ENCODE measurements at regions not wholly inside any gene's neighbourhood (a gene's known extent, or its start where the extent isn't known, plus 50 kb on each side); places are given as distances from the start of the nearest gene placed in this dataset.
A peak's percentile ranks its signal among the peaks of the same experiment; 100 is the strongest.
"Not testable (repeated sequence)": the region's sequence is repeated elsewhere in the genome, so short reads cannot be mapped to it uniquely, and the experiment has no call there.

DNA sequence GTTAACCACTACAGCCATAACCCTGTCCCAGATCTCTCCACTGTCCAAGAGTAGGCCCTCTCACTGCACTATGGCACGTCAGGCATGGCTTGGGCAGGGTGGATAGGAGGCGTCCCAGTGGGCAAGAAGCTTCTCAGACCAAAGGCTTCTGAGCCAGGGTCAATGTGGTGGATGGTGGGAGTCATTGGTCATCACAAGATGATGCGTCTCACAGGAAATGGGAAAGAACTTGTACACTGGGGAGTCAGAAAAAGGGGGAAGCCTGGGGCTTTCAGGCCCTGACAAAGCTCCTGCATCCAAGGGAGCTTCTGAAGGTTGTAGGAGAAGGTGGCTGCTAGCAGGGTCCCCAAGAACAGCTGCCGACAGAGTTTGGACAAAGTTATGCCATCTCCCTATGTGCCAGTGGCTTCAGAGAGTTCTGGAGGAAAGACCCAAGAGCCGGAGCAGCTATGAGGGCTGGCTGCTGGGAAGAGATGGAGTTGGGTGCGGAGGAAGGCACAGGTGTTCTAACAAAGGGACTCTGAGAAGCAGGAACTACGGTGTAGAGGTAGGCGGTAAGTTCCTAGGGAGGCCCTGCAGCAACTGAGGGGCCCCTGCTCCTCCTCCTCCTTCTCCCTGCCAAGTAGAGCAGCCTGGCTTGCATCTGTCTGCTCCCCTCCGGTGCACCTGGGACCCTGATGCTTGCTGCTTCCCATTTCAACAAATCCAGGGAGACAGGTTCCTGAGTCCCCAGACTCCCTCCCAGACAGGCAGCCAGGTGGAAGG is 81.1 kb downstream of the ARL6IP4 start:
- DNase-seq = peak; percentile 47 to 76 (median 54)

DNA sequence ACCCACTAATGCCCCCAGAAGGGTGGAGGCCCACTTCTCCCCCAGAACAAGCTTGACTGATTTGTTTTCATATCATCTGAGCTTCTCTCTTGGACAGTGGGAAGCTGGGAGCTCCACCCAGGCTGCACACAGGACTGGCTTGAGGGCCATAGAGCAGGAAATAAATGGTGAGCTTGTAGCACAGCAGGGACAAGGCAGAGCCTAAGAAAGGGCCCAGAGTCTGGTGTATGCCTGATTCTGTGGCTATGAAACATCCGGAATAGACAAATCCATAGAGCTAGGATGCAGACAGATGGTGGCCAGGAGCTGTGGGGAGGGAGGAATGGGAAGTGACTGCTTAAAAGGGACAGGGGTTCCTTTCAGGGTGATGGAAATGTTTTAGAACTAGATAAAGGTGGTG is 79.0 kb downstream of the ARL6IP4 start:
- DNase-seq = no peak

DNA sequence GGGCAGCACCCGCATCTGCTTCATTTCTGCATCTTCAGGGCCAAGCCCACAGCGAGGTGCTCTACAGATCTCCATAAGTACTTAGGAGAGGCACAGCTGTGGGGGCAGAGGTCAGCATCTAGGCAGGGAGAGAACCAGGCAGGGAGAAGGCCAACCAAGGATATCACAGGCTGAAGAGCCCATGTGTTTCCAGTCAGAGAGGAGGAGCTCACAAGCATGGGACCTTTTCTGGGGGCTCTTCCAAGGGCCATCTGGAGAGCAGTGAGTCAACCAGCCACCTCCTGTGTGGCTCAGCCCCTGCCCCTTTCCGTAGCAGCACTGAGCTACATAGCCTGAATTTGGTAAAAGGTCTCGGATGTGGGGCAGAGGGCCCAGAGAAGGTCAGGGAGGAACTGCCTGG is 78.5 kb downstream of the ARL6IP4 start:
- DNase-seq = peak in 1 of 4 experiments; percentile 50

DNA sequence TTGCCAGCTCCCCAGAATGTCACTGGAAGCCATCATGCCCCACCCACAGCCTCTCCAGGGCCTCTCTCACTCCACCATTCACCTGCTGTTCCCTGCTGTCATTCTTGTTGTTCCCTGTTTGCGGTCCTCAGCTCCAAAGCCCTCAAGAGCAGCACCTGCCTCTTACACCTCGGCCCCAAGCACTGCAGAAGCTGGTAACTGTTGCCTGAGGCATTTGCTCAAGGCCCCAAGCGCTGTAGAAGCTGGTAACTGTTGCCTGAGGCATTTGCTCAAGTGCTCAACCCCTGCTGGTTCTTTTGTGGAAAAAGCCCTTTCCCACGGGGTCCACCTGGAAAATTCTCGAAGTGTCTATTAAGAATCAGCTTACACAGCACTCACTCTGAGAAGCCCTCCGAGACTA is 78.0 kb downstream of the ARL6IP4 start:
- no peak for DNase-seq

DNA sequence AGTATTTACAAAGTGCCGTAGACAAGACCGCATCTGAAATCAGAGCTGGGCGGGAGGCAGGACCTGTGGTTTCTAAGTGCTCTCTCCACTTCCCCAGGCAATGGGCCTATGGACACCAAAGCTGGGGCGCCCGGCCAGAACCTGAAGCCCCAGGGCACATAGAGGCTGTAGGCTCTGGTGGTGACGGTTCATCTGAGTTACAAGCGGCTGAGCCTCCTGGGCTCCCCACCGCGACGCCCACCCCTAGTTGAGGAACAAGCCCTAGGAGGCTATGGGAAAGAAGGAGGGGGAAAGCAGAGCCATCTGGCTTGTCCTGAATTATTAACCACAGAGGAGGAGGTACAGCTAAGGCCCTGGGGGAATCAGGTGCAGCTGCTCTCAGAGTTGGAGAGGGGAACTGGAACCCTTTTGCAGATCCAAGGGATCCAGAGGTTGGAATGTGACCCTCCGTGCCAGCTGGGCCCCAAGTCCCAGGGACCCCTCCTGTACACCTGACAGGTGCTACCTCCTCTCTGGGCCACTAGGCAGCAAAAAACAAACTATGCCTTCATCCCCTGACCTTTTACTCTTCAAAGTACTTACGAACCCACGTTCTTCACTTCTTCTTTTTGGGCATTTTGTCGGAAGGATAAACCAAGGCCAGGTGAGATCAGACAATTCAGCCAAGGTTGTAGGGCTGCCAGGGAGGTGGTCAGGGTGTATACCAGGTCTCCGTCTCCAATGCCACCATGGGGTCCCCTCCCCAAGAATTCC is 77.2 kb downstream of the ARL6IP4 start:
- no peak for DNase-seq

DNA sequence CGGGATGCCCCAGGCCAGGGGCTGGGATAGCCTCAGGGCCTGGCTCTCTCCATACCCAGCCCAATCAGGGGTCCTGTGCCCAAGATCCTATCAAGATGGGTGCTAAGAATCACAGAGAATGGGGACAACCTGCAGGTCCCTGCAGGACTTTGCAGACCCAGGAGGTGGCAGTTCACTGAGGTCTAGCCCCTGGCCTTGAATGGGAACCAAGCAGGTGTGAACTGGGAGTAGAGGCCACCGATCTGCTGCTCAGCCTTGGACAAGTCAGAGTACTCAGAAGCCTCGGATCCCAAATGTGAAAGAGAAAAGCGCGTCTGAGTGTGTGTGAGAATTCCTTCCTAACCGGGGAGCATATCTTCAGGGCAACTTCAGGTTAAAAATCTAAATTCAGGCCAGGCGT is 76.2 kb downstream of the ARL6IP4 start:
- no peak for DNase-seq

DNA sequence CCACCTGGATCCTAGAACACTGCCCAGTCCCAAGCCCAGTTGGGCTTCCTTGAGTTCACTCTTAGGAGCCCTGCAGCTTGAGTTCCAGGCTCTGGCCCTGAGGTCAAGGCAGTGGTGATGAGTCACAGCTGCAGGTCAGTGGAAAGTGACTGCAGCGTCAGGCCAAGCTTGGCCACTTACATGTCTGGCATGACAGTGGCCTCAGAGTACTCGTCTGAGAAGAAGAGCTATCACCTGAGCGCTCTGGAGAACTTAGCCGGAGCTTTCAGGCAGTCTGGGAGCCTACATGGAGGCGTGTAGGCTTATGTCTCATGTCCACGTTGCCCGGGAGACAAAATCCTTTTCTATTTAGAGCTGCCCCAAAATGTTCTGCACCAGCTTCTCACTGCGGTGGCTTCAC is 75.6 kb downstream of the ARL6IP4 start:
- DNase-seq = no peak

DNA sequence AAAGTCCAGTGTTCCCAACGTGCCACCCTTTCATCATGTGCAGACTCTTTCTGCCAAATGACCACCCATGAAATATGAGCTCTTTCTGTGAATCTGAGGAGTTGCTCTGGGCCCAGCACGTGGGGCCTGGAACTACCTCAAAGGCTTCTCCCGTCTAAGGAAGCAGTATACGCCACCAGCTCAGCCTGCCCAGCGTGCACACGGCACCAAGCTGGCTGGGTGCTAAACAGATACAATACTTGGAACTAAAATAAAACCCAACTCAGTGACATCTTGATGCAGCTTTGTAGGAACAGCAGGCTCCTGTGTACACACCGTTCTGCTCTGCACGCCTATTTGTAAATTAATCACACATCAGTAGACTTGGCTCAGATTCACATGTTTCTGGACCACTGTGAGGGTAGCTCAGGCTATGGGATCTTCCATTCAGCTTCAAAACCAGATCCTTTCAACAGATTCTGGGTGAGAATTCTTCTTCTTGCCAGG is 74.8 kb downstream of the ARL6IP4 start:
- no peak for DNase-seq

DNA sequence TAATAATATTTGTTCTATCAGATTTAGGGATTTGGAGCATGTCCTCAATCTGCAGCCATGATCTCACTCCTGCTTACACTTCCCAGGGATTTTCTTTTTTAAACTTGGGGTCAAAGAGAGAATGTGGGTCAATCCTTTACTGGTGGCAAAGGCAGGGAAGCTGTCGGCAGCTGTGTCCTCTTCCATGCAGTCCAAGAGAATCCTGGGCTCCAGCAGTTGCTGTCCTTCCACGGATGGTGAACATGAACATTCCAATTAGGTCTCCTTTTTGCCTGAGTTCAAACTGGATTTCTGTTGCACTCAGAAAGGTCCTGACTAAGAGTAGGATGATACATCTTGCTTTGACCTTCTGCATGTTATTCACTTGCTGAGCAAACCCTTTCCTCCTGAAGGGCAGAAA is 73.9 kb downstream of the ARL6IP4 start:
- DNase-seq = no peak

DNA sequence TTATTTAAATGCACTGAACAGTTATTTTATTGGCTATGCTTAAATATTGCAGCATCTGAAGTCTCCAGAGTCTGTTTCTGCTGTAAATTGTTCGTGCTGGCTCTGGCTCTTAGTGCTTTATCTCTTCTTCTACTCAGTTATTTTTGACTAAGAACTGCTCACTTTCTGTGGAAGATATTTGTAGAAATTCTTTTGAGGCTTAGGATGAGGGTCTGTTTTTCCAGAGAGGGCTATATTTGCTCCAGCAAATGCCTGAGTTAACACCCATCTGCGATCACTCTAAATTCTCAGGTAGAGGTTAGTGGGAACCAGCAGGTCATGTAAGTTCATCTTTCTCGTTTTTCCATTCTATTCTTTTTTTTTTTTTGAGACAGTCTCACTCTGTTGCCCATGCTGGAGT is 71.1 kb downstream of the ARL6IP4 start:
- no peak for DNase-seq

DNA sequence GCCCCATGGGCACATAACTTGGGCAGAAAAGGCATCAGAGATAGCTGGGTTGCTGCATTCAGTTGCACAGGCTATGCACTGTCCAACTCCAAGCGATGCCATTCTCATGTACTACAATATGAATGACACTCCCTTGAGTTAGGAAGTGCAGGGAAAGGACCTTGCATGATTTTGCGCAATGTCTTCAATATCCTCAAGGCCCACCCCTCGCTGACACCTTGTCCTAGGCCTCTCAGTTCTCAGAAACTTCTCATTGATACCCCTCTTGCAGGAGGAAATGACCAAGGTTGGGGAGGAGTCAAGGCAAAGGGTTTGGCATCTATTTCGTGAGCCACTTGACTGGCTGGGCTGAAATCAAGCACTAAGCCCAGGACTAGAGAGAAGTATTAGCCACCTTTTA is 70.4 kb downstream of the ARL6IP4 start:
- no peak for DNase-seq

DNA sequence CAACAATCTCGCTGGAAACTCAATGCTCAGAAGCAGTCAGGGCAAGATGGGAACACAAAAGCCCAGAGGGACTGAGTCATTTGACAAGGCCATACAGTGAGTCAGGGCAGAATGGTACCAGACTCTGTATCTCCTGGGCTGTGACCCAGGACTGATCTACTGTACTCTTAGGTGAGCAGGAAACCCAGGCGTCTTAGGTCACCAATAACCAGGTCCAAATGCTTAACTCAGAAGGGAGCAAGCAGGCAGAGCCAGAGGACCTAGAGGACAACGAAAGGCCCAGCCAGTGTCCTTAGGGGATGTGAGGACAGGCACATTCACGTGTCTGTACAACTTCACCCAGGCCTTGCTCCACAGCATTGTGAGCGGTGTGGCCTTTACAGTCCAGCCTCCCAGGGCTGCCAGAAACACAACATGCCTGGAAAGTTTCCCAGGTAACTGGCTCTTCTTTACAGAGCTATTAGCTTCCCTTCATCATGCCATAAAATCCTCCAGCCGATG is 69.9 kb downstream of the ARL6IP4 start:
- no peak for DNase-seq

DNA sequence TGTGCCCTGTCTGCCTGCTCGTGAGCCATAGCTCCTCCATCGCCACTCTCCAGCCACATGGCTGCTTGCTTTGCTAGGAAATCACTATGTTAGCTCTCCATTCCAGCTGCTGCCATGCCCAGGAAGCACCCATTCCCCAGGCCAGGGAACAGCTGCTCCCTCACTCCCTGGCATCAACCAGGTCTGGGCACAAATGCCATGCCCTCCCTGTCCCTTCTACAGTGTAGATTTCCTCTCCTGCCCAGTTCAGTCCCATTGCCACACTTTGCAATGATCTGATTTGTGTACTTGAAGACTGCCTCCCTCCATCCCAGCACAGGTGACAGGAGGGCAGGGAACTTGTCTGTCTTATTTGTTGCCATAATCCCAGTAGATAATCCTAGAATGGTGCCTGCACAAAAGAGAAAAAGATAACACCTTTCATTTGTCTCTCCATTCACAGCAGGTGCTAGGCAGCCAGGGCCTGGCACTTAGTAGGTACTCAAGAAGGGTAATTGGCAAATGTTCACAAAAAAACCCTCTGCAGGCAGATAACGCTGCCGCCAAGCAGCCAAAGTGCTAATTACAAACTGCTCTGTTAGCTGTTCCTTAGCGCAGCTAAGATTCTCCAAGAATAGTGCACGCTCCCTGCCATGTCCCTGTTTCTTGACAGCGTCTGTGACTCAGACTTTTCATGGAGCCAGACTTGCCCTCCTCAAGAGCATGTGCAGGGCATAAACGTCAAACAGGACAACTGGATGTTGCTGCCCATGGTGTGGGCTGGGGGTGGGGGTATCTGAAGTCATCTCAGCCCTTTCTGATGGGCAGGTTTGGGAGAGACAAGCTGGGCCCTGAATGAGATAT is 69.1 kb downstream of the ARL6IP4 start:
- DNase-seq = no peak

DNA sequence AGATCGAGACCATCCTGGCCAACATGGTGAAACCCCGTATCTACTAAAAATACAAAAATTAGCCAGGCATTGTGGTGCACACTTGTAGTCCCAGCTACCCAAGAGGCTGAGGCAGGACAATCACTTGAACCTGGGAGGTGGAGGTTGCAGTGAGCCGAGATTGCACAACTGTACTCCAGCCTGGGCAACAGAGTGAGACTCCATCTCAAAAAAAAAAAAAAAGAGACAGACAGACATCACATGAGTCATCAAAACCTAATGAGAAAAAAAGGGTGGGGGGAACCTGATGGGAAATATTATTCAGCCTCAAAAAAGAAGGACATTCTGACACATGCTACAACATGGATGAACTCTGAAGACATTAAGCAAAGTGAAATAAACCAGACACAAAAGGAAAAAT is 67.4 kb downstream of the ARL6IP4 start:
- not testable (repeated sequence) for DNase-seq

DNA sequence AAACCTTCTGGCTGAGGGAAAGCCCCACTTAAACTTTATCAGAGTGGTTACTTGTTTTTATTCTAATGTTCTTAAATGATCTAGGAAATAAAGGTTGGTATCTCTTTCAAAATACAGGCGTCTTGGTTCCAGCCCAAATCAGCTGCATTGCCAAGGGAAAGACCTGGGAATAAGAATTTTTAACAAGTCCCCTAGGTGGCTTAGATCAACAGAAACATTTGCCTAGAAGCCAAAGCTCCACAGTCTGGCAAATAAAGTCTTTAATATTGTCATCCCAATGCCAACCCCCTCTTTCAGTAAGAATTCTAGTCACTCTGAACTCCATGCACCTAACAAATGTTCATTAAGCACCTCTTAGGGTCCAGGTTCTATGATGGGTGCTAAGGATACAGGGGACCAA is 66.8 kb downstream of the ARL6IP4 start:
- DNase-seq = no peak

DNA sequence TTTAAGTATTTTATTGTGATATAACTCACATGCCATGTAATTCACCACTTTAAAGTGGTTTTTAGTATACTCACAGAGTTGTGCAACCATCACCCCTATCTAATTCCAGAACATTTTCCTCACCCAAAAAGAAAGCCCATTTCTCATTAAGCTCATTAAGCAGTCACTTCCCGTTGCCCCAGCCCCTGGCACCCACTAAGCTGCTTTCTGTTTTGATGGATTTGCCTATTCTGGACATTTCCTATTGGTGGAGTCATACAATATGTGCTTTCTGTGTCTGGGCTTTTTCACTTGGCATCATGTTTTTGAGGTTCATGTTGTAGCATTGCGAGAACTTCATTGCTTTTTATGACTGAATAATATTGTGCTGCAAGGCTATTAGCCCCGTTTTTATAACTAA is 66.0 kb downstream of the ARL6IP4 start:
- DNase-seq = no peak

DNA sequence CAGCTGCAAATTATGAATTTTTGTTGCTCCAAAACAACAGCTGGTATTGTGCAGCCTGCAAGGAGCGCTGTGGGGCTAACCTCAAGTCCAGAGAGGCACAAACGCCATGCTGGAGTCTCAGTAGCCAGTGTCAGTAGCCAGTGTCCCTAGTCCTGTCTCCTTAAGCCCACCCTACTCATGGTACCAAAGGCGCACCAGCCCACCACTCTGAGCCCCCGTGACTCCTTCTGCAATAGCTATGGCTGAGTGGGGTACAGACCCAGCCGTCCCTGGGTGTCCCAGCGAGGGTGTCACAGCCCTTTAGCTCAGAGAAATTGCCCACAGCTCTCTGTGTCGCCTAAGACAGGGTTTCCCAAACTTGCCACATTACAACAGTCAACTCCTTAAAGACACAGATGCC is 65.2 kb downstream of the ARL6IP4 start:
- no peak for DNase-seq

DNA sequence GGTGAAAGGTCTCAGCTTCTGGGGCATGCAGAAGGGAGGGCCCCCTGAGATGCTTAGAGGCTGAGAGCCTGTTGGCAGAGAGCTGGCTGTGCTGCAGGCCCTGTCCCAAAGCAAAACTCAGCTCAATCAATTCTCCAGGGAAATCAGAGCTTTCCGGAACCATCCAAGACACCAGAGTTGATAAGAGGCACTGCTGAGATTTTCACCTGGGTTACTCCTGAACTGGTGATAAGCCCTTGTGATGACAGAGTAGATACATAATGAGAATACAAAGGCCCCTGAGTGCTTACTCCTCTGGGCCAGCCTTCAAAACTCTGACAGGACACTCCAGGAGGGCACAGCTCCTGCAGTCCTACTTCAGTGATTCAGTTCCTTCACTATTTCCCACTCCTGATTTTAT is 63.9 kb downstream of the ARL6IP4 start:
- DNase-seq = no peak

DNA sequence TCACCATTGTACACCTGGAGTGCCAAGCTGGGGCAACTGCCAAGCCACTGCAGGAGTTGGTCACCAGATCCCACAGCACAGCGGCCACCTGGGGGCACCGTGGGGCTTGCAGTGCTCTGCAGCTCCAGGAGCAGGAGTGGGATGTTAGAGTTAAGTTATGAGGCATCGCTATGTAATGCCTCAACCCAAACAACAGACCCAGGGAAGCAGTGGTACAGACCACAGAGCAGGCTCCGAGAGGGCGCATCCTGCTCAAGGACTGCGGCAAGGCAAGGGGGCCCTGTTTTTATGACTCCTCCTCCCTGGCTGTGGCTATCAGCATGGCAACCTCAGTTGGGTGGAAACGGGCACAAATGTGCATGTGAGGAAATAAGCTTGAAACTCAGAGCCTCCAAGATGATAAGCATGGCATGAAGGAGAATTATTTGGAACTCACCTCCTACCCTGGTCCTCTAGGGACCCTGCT is 63.1 kb downstream of the ARL6IP4 start:
- peak; percentile 60 to 84 (median 73) for DNase-seq

DNA sequence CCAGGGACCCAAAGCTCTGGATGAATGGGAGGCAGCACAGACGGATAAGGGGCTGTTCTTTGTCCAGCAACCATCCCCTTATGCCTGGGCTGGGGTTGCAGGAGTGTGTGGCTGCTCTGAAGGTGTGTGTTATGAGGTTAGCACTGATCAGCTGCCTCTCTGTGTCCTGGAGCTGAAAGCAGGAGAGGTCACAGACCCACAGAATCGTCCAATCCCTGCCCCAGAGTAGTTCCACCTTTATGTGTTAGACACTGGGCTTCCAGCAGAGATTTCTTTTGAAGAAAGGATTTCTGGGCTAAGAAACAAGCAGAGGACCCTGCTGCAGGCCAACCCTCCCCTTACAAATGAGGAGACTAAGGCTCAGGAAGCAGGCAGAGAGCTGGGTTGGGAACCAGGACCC is 62.4 kb downstream of the ARL6IP4 start:
- no peak for DNase-seq

DNA sequence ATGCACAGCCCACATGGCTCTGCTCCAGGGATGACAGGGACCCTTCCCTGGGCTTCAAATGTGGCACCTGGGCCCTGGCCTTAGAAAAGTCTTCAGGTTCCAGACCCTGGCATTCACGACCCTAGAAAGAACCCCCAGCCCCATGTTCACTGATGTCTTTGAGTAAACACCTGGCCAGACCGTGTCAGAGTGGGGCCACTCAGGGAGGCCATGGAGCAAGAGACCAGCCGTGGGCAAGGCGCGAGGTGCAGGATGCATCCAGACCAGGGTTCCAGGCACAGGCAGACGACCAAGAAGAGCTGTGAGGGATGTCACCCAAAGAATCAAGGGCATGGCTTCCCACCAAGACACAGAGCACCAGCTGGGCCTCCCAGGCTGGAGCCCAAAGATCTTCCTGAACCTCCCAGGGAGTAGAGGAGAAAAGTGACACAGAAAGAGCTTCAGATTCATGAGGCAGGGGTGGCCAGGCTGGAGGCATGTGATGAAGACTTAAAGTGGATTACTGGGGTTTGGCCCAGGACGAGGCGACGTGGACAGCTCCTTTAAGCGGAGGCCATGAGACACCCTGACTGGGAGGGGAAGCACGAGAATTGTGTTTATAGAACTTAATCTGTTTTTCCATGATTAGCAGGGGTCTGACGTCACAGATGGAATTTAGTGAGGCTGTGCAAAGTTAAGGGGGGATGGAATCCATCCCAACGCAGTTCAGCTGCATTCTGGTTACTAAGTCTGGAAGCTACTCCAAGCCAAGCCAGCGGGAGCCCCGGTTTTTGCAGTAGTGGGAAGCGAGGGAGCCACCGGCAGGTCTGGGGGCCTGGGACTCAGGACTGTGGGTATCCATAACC is 61.6 kb downstream of the ARL6IP4 start:
- DNase-seq = no peak

DNA sequence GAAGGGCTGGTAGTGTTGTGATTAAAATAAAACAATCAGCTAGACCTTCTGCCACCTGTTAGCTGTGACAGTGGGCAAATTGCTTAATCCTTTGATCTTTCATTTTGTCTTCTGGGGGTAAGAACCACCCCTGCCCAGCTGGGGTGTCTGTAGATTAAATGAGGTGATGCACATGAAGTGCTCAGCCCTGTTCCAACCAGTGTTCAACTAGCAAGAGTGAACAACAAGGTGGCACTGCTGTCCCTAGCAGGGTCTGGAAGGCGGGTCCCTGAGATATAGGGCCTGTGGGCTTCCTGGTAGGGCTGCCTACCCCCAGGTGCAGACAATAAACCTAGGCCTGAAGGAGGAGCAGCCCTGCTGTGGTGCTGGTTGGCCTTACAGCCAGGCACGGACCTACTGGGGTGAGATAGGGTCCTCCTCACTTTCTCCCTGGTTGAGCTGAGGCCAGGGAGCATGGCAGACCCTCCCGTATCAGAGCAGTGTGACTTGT is 60.6 kb downstream of the ARL6IP4 start:
- no peak for DNase-seq

All from suppressor macrophage (primary cell).